ENCODE measurements at regions not wholly inside any gene's neighbourhood (a gene's known extent, or its start where the extent isn't known, plus 50 kb on each side); places are given as distances from the start of the nearest gene placed in this dataset.

DNA sequence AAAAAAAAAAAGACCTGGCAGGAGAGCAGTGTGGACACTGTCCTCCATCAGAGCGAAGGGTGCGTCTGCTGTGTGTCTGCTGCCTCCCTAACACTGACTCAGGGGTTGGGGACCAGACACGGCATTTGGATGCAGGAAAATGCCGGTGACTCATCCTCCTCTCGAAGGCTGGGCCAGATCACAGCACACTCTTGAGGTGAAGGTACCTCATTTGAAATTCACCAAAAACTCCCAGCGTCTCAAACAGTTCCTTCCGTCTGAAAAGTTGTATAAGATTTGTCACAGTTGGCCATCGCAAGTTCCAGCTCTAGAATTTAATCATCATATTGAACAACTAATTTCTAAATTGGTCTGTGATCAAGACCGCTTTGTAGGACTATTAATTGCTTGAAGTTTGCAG, 118.1 kb upstream of the LYZL2 start:
- no peak for TF ChIP-seq POLR2A (IDR thresholded peaks at IDR 0.05)
- TF ChIP-seq, protein P1, sequence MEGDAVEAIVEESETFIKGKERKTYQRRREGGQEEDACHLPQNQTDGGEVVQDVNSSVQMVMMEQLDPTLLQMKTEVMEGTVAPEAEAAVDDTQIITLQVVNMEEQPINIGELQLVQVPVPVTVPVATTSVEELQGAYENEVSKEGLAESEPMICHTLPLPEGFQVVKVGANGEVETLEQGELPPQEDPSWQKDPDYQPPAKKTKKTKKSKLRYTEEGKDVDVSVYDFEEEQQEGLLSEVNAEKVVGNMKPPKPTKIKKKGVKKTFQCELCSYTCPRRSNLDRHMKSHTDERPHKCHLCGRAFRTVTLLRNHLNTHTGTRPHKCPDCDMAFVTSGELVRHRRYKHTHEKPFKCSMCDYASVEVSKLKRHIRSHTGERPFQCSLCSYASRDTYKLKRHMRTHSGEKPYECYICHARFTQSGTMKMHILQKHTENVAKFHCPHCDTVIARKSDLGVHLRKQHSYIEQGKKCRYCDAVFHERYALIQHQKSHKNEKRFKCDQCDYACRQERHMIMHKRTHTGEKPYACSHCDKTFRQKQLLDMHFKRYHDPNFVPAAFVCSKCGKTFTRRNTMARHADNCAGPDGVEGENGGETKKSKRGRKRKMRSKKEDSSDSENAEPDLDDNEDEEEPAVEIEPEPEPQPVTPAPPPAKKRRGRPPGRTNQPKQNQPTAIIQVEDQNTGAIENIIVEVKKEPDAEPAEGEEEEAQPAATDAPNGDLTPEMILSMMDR (IDR thresholded peaks at IDR 0.05), result no peak

Measured in Peyer's patch (tissue), 4 donors.